IMR-90 (cell line): ENCODE measurements at regions not wholly inside any gene's neighbourhood (a gene's known extent, or its start where the extent isn't known, plus 50 kb on each side); places are given as distances from the start of the nearest gene placed in this dataset.

Source experiments
- ATAC-seq: fragments of 200-7000 bp; cut with Tn5 transposase; 2 replicates; pipeline ENCODE4 v1.9.1; 2020; ENCODE audit warnings: low read depth, mild to moderate bottlenecking, moderate library complexity
- BruUV-seq: library from RNA; stranded (reverse); fragments of 400-500 nt; replicated peaks from 2 replicates; lab custom pipeline; 2021; lab: Mats Ljungman, UMichigan
- CTCF ChIA-PET: fragments of 300-600 bp; formaldehyde crosslinking; extraction: SDS; loops from one replicate; lab custom pipeline; 2021; ENCODE audit warnings: antibody characterized with exemption; lab: Yijun Ruan, JAX
- POLR2A ChIA-PET: fragments of 300-600 bp; sonication (Branson Sonifier 250); formaldehyde crosslinking; loops from one replicate; lab custom pipeline; 2022; ENCODE audit warnings: antibody characterized with exemption; ENCODE audit not compliant: unreplicated experiment; lab: Charles Lee
- DNase-seq: peaks from one replicate; pipeline ENCODE4 v3.0.0; 2013
- H2AFZ ChIP-seq: replicated peaks from 2 replicates; pipeline ENCODE3; 2013; ENCODE audit warnings: low read length, mild to moderate bottlenecking; ENCODE audit not compliant: poor library complexity
- H2AK5ac ChIP-seq: 2 replicates; pipeline ENCODE4 v1.6.1; 2013; ENCODE audit warnings: low read depth, low read length, inconsistent platforms
- H2AK9ac ChIP-seq: replicated peaks from 2 replicates; pipeline ENCODE3; 2013; ENCODE audit warnings: mild to moderate bottlenecking, low read depth, low read length, moderate library complexity; ENCODE audit not compliant: poor library complexity
- H2BK120ac ChIP-seq: 2 replicates; pipeline ENCODE4 v1.6.1; 2013; ENCODE audit warnings: low read depth, low read length, inconsistent platforms
- H2BK15ac ChIP-seq: 3 replicates; pipeline ENCODE4 v1.6.1; 2013; ENCODE audit warnings: low read depth, low read length, inconsistent platforms
- H2BK20ac ChIP-seq: 2 replicates; pipeline ENCODE4 v1.6.1; 2013; ENCODE audit warnings: low read depth, mild to moderate bottlenecking, inconsistent platforms, low read length, moderate library complexity
- H2BK5ac ChIP-seq: 2 replicates; pipeline ENCODE4 v1.6.1; 2013; ENCODE audit warnings: mild to moderate bottlenecking, low read depth, low read length, inconsistent platforms; ENCODE audit not compliant: poor library complexity, severe bottlenecking
- H3K14ac ChIP-seq: replicated peaks from 2 replicates; pipeline ENCODE4 v1.6.1; 2013; ENCODE audit warnings: low read depth, low read length, inconsistent platforms
- H3K18ac ChIP-seq: 2 replicates; pipeline ENCODE4 v1.6.1; 2013; ENCODE audit warnings: low read depth, low read length, control low read depth
- H3K23ac ChIP-seq: 2 replicates; pipeline ENCODE4 v1.6.1; 2013; ENCODE audit warnings: low read depth, low read length, inconsistent platforms
- H3K27ac ChIP-seq: 2 replicates; pipeline ENCODE4 v1.5.1; 2013; ENCODE audit warnings: mild to moderate bottlenecking, control low read depth, low read length; ENCODE audit not compliant: insufficient read depth
- H3K27me3 ChIP-seq: 2 replicates; pipeline ENCODE4 v1.6.1; 2013; ENCODE audit warnings: low read length; ENCODE audit not compliant: control insufficient read depth, insufficient read depth
- H3K36me3 ChIP-seq: 2 replicates; pipeline ENCODE4 v1.6.1; 2013; ENCODE audit warnings: low read length, mixed read lengths; ENCODE audit not compliant: control insufficient read depth, insufficient read depth
- H3K4ac ChIP-seq: 2 replicates; pipeline ENCODE4 v1.6.1; 2013; ENCODE audit warnings: low read depth, low read length, inconsistent platforms
- H3K4me1 ChIP-seq: 2 replicates; pipeline ENCODE4 v1.6.1; 2013; ENCODE audit warnings: low read length, mixed read lengths; ENCODE audit not compliant: control insufficient read depth, insufficient read depth
- H3K4me2 ChIP-seq: 2 replicates; pipeline ENCODE4 v1.6.1; 2013; ENCODE audit warnings: low read depth, mild to moderate bottlenecking, control low read depth, low read length, moderate library complexity
- H3K4me3 ChIP-seq: 2 replicates; pipeline ENCODE4 v1.5.1; 2013; ENCODE audit warnings: low read depth, mild to moderate bottlenecking, control low read depth, low read length, moderate library complexity; ENCODE audit not compliant: insufficient read depth
- H3K56ac ChIP-seq: 2 replicates; pipeline ENCODE4 v1.6.1; 2013; ENCODE audit warnings: low read length, inconsistent platforms; ENCODE audit not compliant: insufficient read depth; ENCODE audit errors: extremely low read depth
- H3K79me1 ChIP-seq, 2 experiments: 2 replicates each; pipeline ENCODE4 v1.6.1; 2013; ENCODE audit warnings: low read length in 2 of 2, inconsistent platforms in 1 of 2, low read depth in 1 of 2
- H3K9ac ChIP-seq: 2 replicates; pipeline ENCODE4 v1.6.1; 2013; ENCODE audit warnings: low read depth, low read length, control low read depth
- H3K9me1 ChIP-seq: 2 replicates; pipeline ENCODE4 v1.6.1; 2013; ENCODE audit warnings: low read length, inconsistent platforms; ENCODE audit not compliant: insufficient read depth
- H3K9me3 ChIP-seq: 2 replicates; pipeline ENCODE4 v1.6.1; 2013; ENCODE audit warnings: low read length; ENCODE audit not compliant: control insufficient read depth, insufficient read depth
- H4K20me1 ChIP-seq: 2 replicates; pipeline ENCODE4 v1.6.1; 2013; ENCODE audit warnings: low read length, inconsistent platforms; ENCODE audit not compliant: insufficient read depth
- H4K5ac ChIP-seq: 2 replicates; pipeline ENCODE4 v1.6.1; 2013; ENCODE audit warnings: mild to moderate bottlenecking, low read depth, low read length, control low read depth
- H4K8ac ChIP-seq, 2 experiments: 2 replicates each; pipeline ENCODE4 v1.6.1; 2013; ENCODE audit warnings: low read depth in 2 of 2, low read length in 2 of 2, control low read depth in 1 of 2, inconsistent platforms in 1 of 2
- H4K91ac ChIP-seq: 2 replicates; pipeline ENCODE4 v1.6.1; 2013; ENCODE audit warnings: low read depth, low read length, inconsistent platforms; ENCODE audit not compliant: insufficient read depth
- BHLHE40 ChIP-seq: fragments of 150-350 bp; IDR thresholded peaks from 2 replicates; pipeline ENCODE4 v1.6.1; 2016; ENCODE audit warnings: mild to moderate bottlenecking, low read depth, low read length
- FOS ChIP-seq: fragments of 150-350 bp; IDR thresholded peaks from 2 replicates; pipeline ENCODE4 v1.6.1; 2016; ENCODE audit warnings: low read depth, low read length
- WGBS, 2 experiments: methylation state at CpG; one replicate each; pipeline versions ENCODE4 v1.1.5 to v1.1.7; 2013; ENCODE audit warnings: missing lambda C conversion rate in 2 of 2; ENCODE audit not compliant: insufficient read length in 1 of 2; ENCODE audit errors: extremely low coverage in 2 of 2; 5-methylcytosine and 5-hydroxymethylcytosine counted together
- dilution Hi-C: fragments of 300-500 bp; cut with HindIII; formaldehyde crosslinking; loops from one replicate; pipeline ENCODE4 v1.14.3; 2018; ENCODE audit warnings: low sequenced_read_pairs; ENCODE audit not compliant: unreplicated experiment
- in situ Hi-C: fragments of 300-500 bp; cut with MboI; formaldehyde crosslinking; loops from 3 replicates; pipeline ENCODE4 v1.14.3; 2019; ENCODE audit warnings: low sequenced_read_pairs, inconsistent platforms, mixed read lengths
- intact Hi-C: fragments of 100-400 bp; cut with micrococcal nuclease; formaldehyde crosslinking; loops from 2 replicates; pipeline ENCODE4 v1.10.0; 2022

- H3K27me3 ChIP-seq: no peaks in the 10 kb centered on the region; the same call in 1 of the 2 replicates
- no peak overlapping the region for H3K23ac ChIP-seq
- H2AFZ ChIP-seq: no peak overlapping the region
- TF ChIP-seq FOS: no peak
- no peak for TF ChIP-seq BHLHE40
- dilution Hi-C loops (no loop called here), intact Hi-C loops (no loop called here), in situ Hi-C loops (loop anchor here (10.0 kb wide), 1 partner anchor 219 kb away; no protein-coding TSS in a partner anchor)
- H3K4me3 ChIP-seq: no peak overlapping the region
- no peaks in the 10 kb centered on the region for H3K36me3 ChIP-seq
- no peak overlapping the region for H4K91ac ChIP-seq
- H2BK120ac ChIP-seq: no peak overlapping the region
- H3K27ac ChIP-seq: no peak overlapping the region
- no peak overlapping the region for H2AK9ac ChIP-seq
- WGBS, 2 experiments: no CpG with 5 or more reads among the region's 4 CpGs
- no peaks in the 10 kb centered on the region for H3K9me3 ChIP-seq
- no peak overlapping the region for H3K4me2 ChIP-seq
- no peak overlapping the region for H3K9ac ChIP-seq
- H4K8ac ChIP-seq: no peak overlapping the region
- ChIA-PET CTCF (no interaction called here), POLR2A (no interaction called here)
- H3K56ac ChIP-seq: no peak overlapping the region
- no peak overlapping the region for H2BK15ac ChIP-seq
- H2AK5ac ChIP-seq: no peak overlapping the region
- no peak overlapping the region for H3K14ac ChIP-seq
- no peak overlapping the region; the same call in 1 of the 2 replicates for H3K18ac ChIP-seq
- ATAC-seq: no peak
- H3K4me1 ChIP-seq: no peaks in the 10 kb centered on the region
- H3K79me1 ChIP-seq: no peaks in the 10 kb centered on the region
- no peak overlapping the region for H4K5ac ChIP-seq
- H3K9me1 ChIP-seq: no peaks in the 10 kb centered on the region
- no TSS peak for BruUV-seq
- no peak overlapping the region for H2BK5ac ChIP-seq
- no peak overlapping the region for H3K4ac ChIP-seq
- no peak for DNase-seq
- H2BK20ac ChIP-seq: no peak overlapping the region
- no peaks in the 10 kb centered on the region for H4K20me1 ChIP-seq
These were observed 101.6 kb upstream of the FAM13C start for GRCh38 chr10:59463909-59464308.
